HAP-1 (cell line): ENCODE measurements at regions not wholly inside any gene's neighbourhood (a gene's known extent, or its start where the extent isn't known, plus 50 kb on each side); places are given as distances from the start of the nearest gene placed in this dataset.

Source experiments
- DNase-seq, 2 experiments: peaks; one replicate each; pipeline ENCODE4 v3.0.0-alpha.2; 2016 to 2020; ENCODE audit warnings: low spot score in 2 of 2
- H3K27me3 ChIP-seq: fragments of 250-450 bp; sonication (Bioruptor Pico); 2 replicates; pipeline ENCODE4 v1.5.1; 2020; ENCODE audit warnings: low read depth, mild to moderate bottlenecking, moderate library complexity
- H3K36me3 ChIP-seq: fragments of 250-450 bp; sonication (Bioruptor Pico); replicated peaks from 2 replicates; pipeline ENCODE4 v1.5.1; 2020; ENCODE audit warnings: mild to moderate bottlenecking
- H3K4me1 ChIP-seq: fragments of 250-450 bp; sonication (Bioruptor Pico); 2 replicates; pipeline ENCODE4 v1.5.1; 2020; ENCODE audit warnings: mild to moderate bottlenecking
- H3K4me3 ChIP-seq: fragments of 250-450 bp; sonication (Bioruptor Pico); 2 replicates; pipeline ENCODE4 v1.5.1; 2020; ENCODE audit warnings: mild to moderate bottlenecking, moderate library complexity
- H3K9me3 ChIP-seq: fragments of 250-450 bp; sonication (Bioruptor Pico); 2 replicates; pipeline ENCODE4 v1.5.1; 2020; ENCODE audit warnings: mild to moderate bottlenecking, moderate library complexity
- in situ Hi-C: fragments of 300-500 bp; cut with MboI; formaldehyde crosslinking; loops from 3 replicates; pipeline ENCODE4 v1.14.3; 2020; ENCODE audit warnings: low sequenced_read_pairs, inconsistent platforms, mixed read lengths

- no peaks in the 10 kb centered on the region for H3K9me3 ChIP-seq
- no peak overlapping the region for H3K4me3 ChIP-seq
- DNase-seq = no peak
- in situ Hi-C loops = no loop called here
- no peaks in the 10 kb centered on the region for H3K36me3 ChIP-seq
- no peaks in the 10 kb centered on the region for H3K27me3 ChIP-seq
- H3K4me1 ChIP-seq = no peaks in the 10 kb centered on the region; the same call in 1 of the 2 replicates
Measured at GRCh38 chr13:40180776-40181175, 485.7 kb downstream of the FOXO1 start.

GRCh38 chr13:40181203-40181845 lies 485.1 kb downstream of the FOXO1 start:
- Histone ChIP-seq H3K4me1 (no peaks in the 10 kb centered on the region), H3K4me3 (no peak overlapping the region), H3K36me3 (no peaks in the 10 kb centered on the region), H3K27me3 (no peaks in the 10 kb centered on the region), H3K9me3 (no peaks in the 10 kb centered on the region)
- no peak for DNase-seq
- in situ Hi-C loops = no loop called here

GRCh38 chr13:40182591-40182990 lies 483.9 kb downstream of the FOXO1 start:
- no peaks in the 10 kb centered on the region for H3K4me1 ChIP-seq
- no peaks in the 10 kb centered on the region for H3K9me3 ChIP-seq
- in situ Hi-C loops = no loop called here
- no peak for DNase-seq
- no peaks in the 10 kb centered on the region for H3K27me3 ChIP-seq
- no peak overlapping the region for H3K4me3 ChIP-seq
- H3K36me3 ChIP-seq = no peaks in the 10 kb centered on the region

GRCh38 chr13:40185414-40185813 lies 481.0 kb downstream of the FOXO1 start:
- no peaks in the 10 kb centered on the region for H3K27me3 ChIP-seq
- peaks cover 6% of the 10 kb centered on the region for H3K4me1 ChIP-seq
- DNase-seq = no peak
- H3K9me3 ChIP-seq = no peaks in the 10 kb centered on the region
- in situ Hi-C loops = no loop called here
- no peaks in the 10 kb centered on the region for H3K36me3 ChIP-seq
- no peak overlapping the region for H3K4me3 ChIP-seq

GRCh38 chr13:40186041-40186440 lies 480.4 kb downstream of the FOXO1 start:
- H3K9me3 ChIP-seq = no peaks in the 10 kb centered on the region
- no peaks in the 10 kb centered on the region for H3K27me3 ChIP-seq
- in situ Hi-C loops = no loop called here
- H3K4me3 ChIP-seq = no peak overlapping the region
- H3K4me1 ChIP-seq = peaks cover 12% of the 10 kb centered on the region
- no peaks in the 10 kb centered on the region for H3K36me3 ChIP-seq
- DNase-seq = no peak

- no peak for DNase-seq
- Histone ChIP-seq H3K4me3 (no peak overlapping the region), H3K9me3 (no peaks in the 10 kb centered on the region), H3K27me3 (no peaks in the 10 kb centered on the region), H3K4me1 (peaks cover 19% of the 10 kb centered on the region), H3K36me3 (no peaks in the 10 kb centered on the region)
- in situ Hi-C loops = no loop called here
Measured at GRCh38 chr13:40186626-40187323, 479.7 kb downstream of the FOXO1 start.

- H3K4me3 ChIP-seq = no peak overlapping the region
- no peaks in the 10 kb centered on the region for H3K36me3 ChIP-seq
- H3K9me3 ChIP-seq = no peaks in the 10 kb centered on the region
- in situ Hi-C loops = no loop called here
- no peaks in the 10 kb centered on the region for H3K27me3 ChIP-seq
- DNase-seq = no peak
- peaks cover 19% of the 10 kb centered on the region for H3K4me1 ChIP-seq
Measured at GRCh38 chr13:40187324-40187795, 479.1 kb downstream of the FOXO1 start.

- no peak for DNase-seq
- Histone ChIP-seq H3K27me3 (no peaks in the 10 kb centered on the region), H3K4me1 (peaks cover 21% of the 10 kb centered on the region), H3K4me3 (no peak overlapping the region), H3K36me3 (no peaks in the 10 kb centered on the region), H3K9me3 (no peaks in the 10 kb centered on the region)
- in situ Hi-C loops = no loop called here
Measured at GRCh38 chr13:40187841-40188591, 478.4 kb downstream of the FOXO1 start.

GRCh38 chr13:40189426-40189825 lies 477.0 kb downstream of the FOXO1 start:
- H3K4me1 ChIP-seq = peaks cover 28% of the 10 kb centered on the region
- no peaks in the 10 kb centered on the region for H3K36me3 ChIP-seq
- H3K27me3 ChIP-seq = no peaks in the 10 kb centered on the region
- in situ Hi-C loops = no loop called here
- DNase-seq = no peak
- H3K9me3 ChIP-seq = no peaks in the 10 kb centered on the region
- no peak overlapping the region for H3K4me3 ChIP-seq

GRCh38 chr13:40189898-40190630 lies 476.4 kb downstream of the FOXO1 start:
- peak; percentile 10 to 33 for DNase-seq
- in situ Hi-C loops = no loop called here
- peaks cover 28% of the 10 kb centered on the region for H3K4me1 ChIP-seq
- no peak overlapping the region for H3K4me3 ChIP-seq
- H3K27me3 ChIP-seq = no peaks in the 10 kb centered on the region
- no peaks in the 10 kb centered on the region for H3K36me3 ChIP-seq
- H3K9me3 ChIP-seq = no peaks in the 10 kb centered on the region

- H3K27me3 ChIP-seq = no peaks in the 10 kb centered on the region
- H3K9me3 ChIP-seq = no peaks in the 10 kb centered on the region
- peaks cover 28% of the 10 kb centered on the region for H3K4me1 ChIP-seq
- H3K36me3 ChIP-seq = no peaks in the 10 kb centered on the region
- DNase-seq = peak; percentile 30 to 55
- H3K4me3 ChIP-seq = no peak overlapping the region
- in situ Hi-C loops = no loop called here
Measured at GRCh38 chr13:40190641-40191100, 475.8 kb downstream of the FOXO1 start.

GRCh38 chr13:40191186-40191980 lies 475.1 kb downstream of the FOXO1 start:
- DNase-seq = no peak
- Histone ChIP-seq H3K27me3 (no peaks in the 10 kb centered on the region), H3K9me3 (no peaks in the 10 kb centered on the region), H3K4me3 (no peak overlapping the region), H3K36me3 (no peaks in the 10 kb centered on the region), H3K4me1 (peaks cover 28% of the 10 kb centered on the region)
- in situ Hi-C loops = no loop called here

- Histone ChIP-seq H3K36me3 (no peaks in the 10 kb centered on the region), H3K4me3 (no peak overlapping the region), H3K9me3 (no peaks in the 10 kb centered on the region), H3K4me1 (peaks cover 28% of the 10 kb centered on the region), H3K27me3 (no peaks in the 10 kb centered on the region)
- DNase-seq = no peak
- in situ Hi-C loops = no loop called here
Measured at GRCh38 chr13:40192452-40192851, 474.0 kb downstream of the FOXO1 start.
